ENCODE measurements at regions not wholly inside any gene's neighbourhood (a gene's known extent, or its start where the extent isn't known, plus 50 kb on each side); places are given as distances from the start of the nearest gene placed in this dataset.

- FAIRE-seq (no peak), DNase-seq (ENCODE audit: low read depth in 1 of 2, low spot score in 1 of 2) (no peak), ATAC-seq (no peak)
- no peaks in the 10 kb centered on the region for H3K9me3 ChIP-seq
- CTCF ChIA-PET = no interaction called here
- H3K4me1 ChIP-seq = no peaks in the 10 kb centered on the region
- no peak for TF ChIP-seq NR3C1 (IDR thresholded peaks at IDR 0.05)
- no peak for TF ChIP-seq REST (IDR thresholded peaks at IDR 0.05)
- TF ChIP-seq RFX5 (IDR thresholded peaks at IDR 0.05) = no peak
- no peak for TF ChIP-seq USF2 (IDR thresholded peaks at IDR 0.05)
- TF ChIP-seq KDM5A (IDR thresholded peaks at IDR 0.05) = no peak
- no peak for TF ChIP-seq EHF (CRISPR knock-in tag; IDR thresholded peaks at IDR 0.05)
- no peak for TF ChIP-seq ZNF302 (CRISPR knock-in tag; IDR thresholded peaks at IDR 0.05)
- no peak for TF ChIP-seq FOSL2 (IDR thresholded peaks at IDR 0.05)
- no peak for TF ChIP-seq FOSL2 (CRISPR knock-in tag; IDR thresholded peaks at IDR 0.05)
- no peak for TF ChIP-seq CEBPB (IDR thresholded peaks at IDR 0.05)
- TF ChIP-seq EP300 (IDR thresholded peaks at IDR 0.05) = no peak
- TF ChIP-seq MAX (IDR thresholded peaks at IDR 0.05) = no peak
- no peak for TF ChIP-seq HOXB13 (CRISPR knock-in tag; IDR thresholded peaks at IDR 0.05; ENCODE audit: low read depth)
- H3K4me2 ChIP-seq = no peak overlapping the region
- POLR2A ChIA-PET = no interaction called here
- H3K27ac ChIP-seq = no peak overlapping the region
- H3K4me3 ChIP-seq = no peak overlapping the region
- WGBS (ENCODE audit: missing lambda C conversion rate) = 3% methylated on average over 1 of the region's 1 CpG
These were observed 891.6 kb upstream of the SEL1L start for GRCh38 chr14:82425261-82425660.

- TF ChIP-seq CBX8 (IDR thresholded peaks at IDR 0.05) (no peak), RCOR1 (IDR thresholded peaks at IDR 0.05; ENCODE audit: low read depth, low read length) (no peak), NPAS2 (CRISPR knock-in tag; IDR thresholded peaks at IDR 0.05; ENCODE audit: borderline replicate concordance) (no peak), JUNB (IDR thresholded peaks at IDR 0.05) (no peak), MAZ (IDR thresholded peaks at IDR 0.05; ENCODE audit: borderline replicate concordance, low read depth, low read length) (no peak), EP300 (IDR thresholded peaks at IDR 0.05) (no peak), BHLHE40 (IDR thresholded peaks at IDR 0.05; ENCODE audit: low read depth, low read length) (no peak), HMGXB4 (CRISPR knock-in tag; IDR thresholded peaks at IDR 0.05; ENCODE audit: borderline replicate concordance) (no peak), HOXB13 (CRISPR knock-in tag; IDR thresholded peaks at IDR 0.05; ENCODE audit: low read depth) (no peak), ZNF302 (CRISPR knock-in tag; IDR thresholded peaks at IDR 0.05) (no peak), CHD4 (IDR thresholded peaks at IDR 0.05; ENCODE audit: borderline replicate concordance) (no peak)
- DNase-seq (ENCODE audit: low read depth in 1 of 2, low spot score in 1 of 2) (no peak), FAIRE-seq (no peak), ATAC-seq (no peak)
- ChIA-PET POLR2A (no interaction called here), CTCF (no interaction called here)
- no peaks in the 10 kb centered on the region for H3K4me1 ChIP-seq
- no peak overlapping the region for H3K27ac ChIP-seq
- no peaks in the 10 kb centered on the region for H3K9me3 ChIP-seq
- H3K4me2 ChIP-seq = no peak overlapping the region
- H3K4me3 ChIP-seq = no peak overlapping the region
These were observed 897.4 kb upstream of the SEL1L start for GRCh38 chr14:82431031-82431430.
